ENCODE measurements at regions not wholly inside any gene's neighbourhood (a gene's known extent, or its start where the extent isn't known, plus 50 kb on each side); places are given as distances from the start of the nearest gene placed in this dataset.

GRCh38 chr18:55038162-55038561 is 78.9 kb upstream of the CCDC68 start:
- no peak for DNase-seq

GRCh38 chr18:55034742-55035141 is 75.5 kb upstream of the CCDC68 start:
- no peak for DNase-seq

GRCh38 chr18:55031979-55032378 is 72.7 kb upstream of the CCDC68 start:
- no peak for DNase-seq

- no peak for DNase-seq
These were observed 72.3 kb upstream of the CCDC68 start for GRCh38 chr18:55031576-55031975.

GRCh38 chr18:55031164-55031563 is 71.9 kb upstream of the CCDC68 start:
- peak; percentile 4 for DNase-seq

- DNase-seq: no peak
These were observed 65.3 kb upstream of the CCDC68 start for GRCh38 chr18:55024564-55024963.

- DNase-seq: no peak
These were observed 59.3 kb upstream of the CCDC68 start for GRCh38 chr18:55018602-55019001.

GRCh38 chr18:55014095-55014494 is 54.8 kb upstream of the CCDC68 start:
- no peak for DNase-seq

GRCh38 chr18:55013685-55014084 is 54.4 kb upstream of the CCDC68 start:
- DNase-seq: no peak

- DNase-seq: no peak
These were observed 53.8 kb upstream of the CCDC68 start for GRCh38 chr18:55013086-55013485.

- no peak for DNase-seq
These were observed 52.7 kb upstream of the CCDC68 start for GRCh38 chr18:55012008-55012407.

Measured in hematopoietic multipotent progenitor cell treated with erythropoietin and hydrocortisone succinate and interleukin-3 and kit ligand, for 4 days (in vitro differentiated cells).